CD14-positive monocyte (primary cell): ENCODE measurements at regions not wholly inside any gene's neighbourhood (a gene's known extent, or its start where the extent isn't known, plus 50 kb on each side); places are given as distances from the start of the nearest gene placed in this dataset.

Experiments used
- DNase-seq, 3 donors: peaks; one replicate each; pipeline ENCODE4 v3.0.0-alpha.2; 2011 to 2022
- H2AFZ ChIP-seq: 2 replicates; pipeline ENCODE4 v1.6.0; 2012; ENCODE audit warnings: mild to moderate bottlenecking, low read depth, low read length, inconsistent platforms; ENCODE audit not compliant: insufficient read depth, poor library complexity, severe bottlenecking
- H3K27ac ChIP-seq, 2 donors: 1 replicate in 1 of 2; 2 replicates in 1 of 2; pipeline ENCODE4 v1.5.1; 2012 to 2013; ENCODE audit warnings: low read length in 2 of 2, control low read depth in 1 of 2, inconsistent platforms in 1 of 2, low read depth in 1 of 2, mild to moderate bottlenecking in 1 of 2
- H3K27me3 ChIP-seq, 2 donors: one replicate each; pipeline versions ENCODE4 v1.6.0 to v1.6.1; 2011 to 2013; ENCODE audit warnings: low read length in 2 of 2; ENCODE audit not compliant: control insufficient read depth in 2 of 2, insufficient read depth in 2 of 2
- H3K36me3 ChIP-seq, 2 donors: replicated peaks in 1 of 2; 1 replicate in 1 of 2; 2 replicates in 1 of 2; pipeline versions ENCODE4 v1.5.1 to v1.6.1; 2012 to 2013; ENCODE audit warnings: low read length in 2 of 2, control low read depth in 1 of 2, inconsistent platforms in 1 of 2, mild to moderate bottlenecking in 1 of 2; ENCODE audit not compliant: insufficient read depth in 2 of 2, control insufficient read depth in 1 of 2
- H3K4me1 ChIP-seq, 2 donors: 1 replicate in 1 of 2; 2 replicates in 1 of 2; pipeline versions ENCODE4 v1.5.1 to v1.6.1; 2012 to 2013; ENCODE audit warnings: low read length in 2 of 2, control low read depth in 1 of 2, inconsistent platforms in 1 of 2, mild to moderate bottlenecking in 1 of 2, moderate library complexity in 1 of 2; ENCODE audit not compliant: insufficient read depth in 2 of 2, control insufficient read depth in 1 of 2
- H3K4me2 ChIP-seq: replicated peaks from 2 replicates; pipeline ENCODE3; 2012; ENCODE audit warnings: low read length, moderate library complexity, mild to moderate bottlenecking; ENCODE audit not compliant: poor library complexity, severe bottlenecking; ENCODE audit errors: extremely low read depth
- H3K4me3 ChIP-seq, 3 experiments: fragments of 200-600 bp in 1 of 3; sonication (generic) in 1 of 3; replicated peaks in 1 of 3; 1 replicate in 2 of 3; 2 replicates in 1 of 3; pipeline ENCODE4 v1.5.1; 2011 to 2013; ENCODE audit warnings: low read length in 3 of 3, mild to moderate bottlenecking in 3 of 3, control low read depth in 2 of 3, low read depth in 2 of 3, inconsistent platforms in 1 of 3, moderate library complexity in 1 of 3
- H3K79me2 ChIP-seq: 2 replicates; pipeline ENCODE4 v1.6.0; 2012; ENCODE audit warnings: mild to moderate bottlenecking, control low read depth, inconsistent platforms, low read length, moderate library complexity; ENCODE audit not compliant: insufficient read depth
- H3K9ac ChIP-seq: 2 replicates; pipeline ENCODE4 v1.6.0; 2017; ENCODE audit warnings: low read length, mild to moderate bottlenecking; ENCODE audit not compliant: insufficient read depth, poor library complexity, severe bottlenecking
- H3K9me3 ChIP-seq, 2 donors: replicated peaks in 1 of 2; 1 replicate in 1 of 2; 2 replicates in 1 of 2; pipeline versions ENCODE4 v1.5.1 to v1.6.1; 2012 to 2013; ENCODE audit warnings: low read length in 2 of 2, control low read depth in 1 of 2; ENCODE audit not compliant: control insufficient read depth in 1 of 2, insufficient read depth in 1 of 2
- H4K20me1 ChIP-seq: 2 replicates; pipeline ENCODE4 v1.6.0; 2012; ENCODE audit warnings: mild to moderate bottlenecking, low read length, control low read depth, moderate library complexity; ENCODE audit not compliant: insufficient read depth
- H3K27ac Mint-ChIP-seq, 7 donors: one replicate each; pipeline ENCODE4 v1.8.0; 2020; ENCODE audit warnings: mild to moderate bottlenecking in 7 of 7, mixed read lengths in 7 of 7, moderate library complexity in 6 of 7, inconsistent platforms in 2 of 7
- H3K27me3 Mint-ChIP-seq, 3 donors: one replicate each; pipeline ENCODE4 v1.8.0; 2021 to 2022; ENCODE audit warnings: low read depth in 3 of 3, mild to moderate bottlenecking in 3 of 3, mixed read lengths in 3 of 3, moderate library complexity in 3 of 3, inconsistent platforms in 1 of 3
- H3K36me3 Mint-ChIP-seq, 2 donors: one replicate each; pipeline ENCODE4 v1.8.0; 2020; ENCODE audit warnings: mixed read lengths in 2 of 2, inconsistent platforms in 1 of 2, mild to moderate bottlenecking in 1 of 2
- H3K4me1 Mint-ChIP-seq: one replicate; pipeline ENCODE4 v1.8.0; 2020; ENCODE audit warnings: mild to moderate bottlenecking, mixed read lengths
- H3K4me3 Mint-ChIP-seq, 2 donors: one replicate each; pipeline ENCODE4 v1.8.0; 2020; ENCODE audit warnings: mild to moderate bottlenecking in 2 of 2, mixed read lengths in 2 of 2, moderate library complexity in 1 of 2
- H3K9me3 Mint-ChIP-seq, 7 donors: one replicate each; pipeline ENCODE4 v1.8.0; 2020 to 2022; ENCODE audit warnings: mixed read lengths in 7 of 7, mild to moderate bottlenecking in 6 of 7, moderate library complexity in 6 of 7, inconsistent platforms in 2 of 7
- WGBS: methylation state at CpG from one replicate; pipeline ENCODE4 v1.1.5; 2013; ENCODE audit warnings: missing lambda C conversion rate; ENCODE audit not compliant: insufficient coverage; 5-methylcytosine and 5-hydroxymethylcytosine counted together
- intact Hi-C, 2 donors: fragments of 100-400 bp; cut with micrococcal nuclease; formaldehyde crosslinking; loops; one replicate each; pipeline versions ENCODE4 v1.15.0 to v1.15.1; 2023
- TF ChIP-seq, protein P1 (sequence below): fragments of 200-600 bp; IDR thresholded peaks from one replicate; pipeline ENCODE4 v1.8.0; 2022; ENCODE audit warnings: antibody characterized with exemption, mild to moderate bottlenecking

DNA sequence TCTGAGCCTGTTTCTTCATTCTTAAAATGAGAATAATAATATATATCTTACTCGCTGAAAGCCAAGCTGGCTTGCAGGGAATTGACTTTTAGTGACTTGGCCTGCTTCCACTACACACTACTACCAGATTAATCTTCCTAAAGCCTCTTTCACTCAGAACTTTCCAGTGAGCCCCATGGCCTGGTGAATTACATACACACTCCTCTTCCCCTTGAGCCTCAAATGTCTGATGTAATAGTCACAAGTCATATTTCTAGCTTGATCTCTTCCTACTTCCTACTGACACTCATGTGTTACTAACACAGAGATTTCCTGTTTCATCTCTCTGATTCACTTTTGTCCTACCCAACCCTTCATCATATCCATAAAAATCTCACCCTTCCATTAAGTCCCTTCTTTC is 82.7 kb upstream of the SOX2 start:
- H3K36me3 Mint-ChIP-seq: no peaks in the 10 kb centered on the region
- H3K9ac ChIP-seq: no peak overlapping the region
- no peaks in the 10 kb centered on the region for H4K20me1 ChIP-seq
- H3K27ac ChIP-seq: no peak overlapping the region
- H3K9me3 ChIP-seq: no peaks in the 10 kb centered on the region
- H3K27me3 ChIP-seq: no peaks in the 10 kb centered on the region
- DNase-seq: peak in 1 of 3 donors; percentile 8
- H3K4me1 Mint-ChIP-seq: peaks cover under 1% of the 10 kb centered on the region
- H3K4me2 ChIP-seq: no peak overlapping the region
- H3K4me3 ChIP-seq: no peak overlapping the region
- no peak overlapping the region for H3K4me3 Mint-ChIP-seq
- intact Hi-C loops: no loop called here
- H3K79me2 ChIP-seq: no peaks in the 10 kb centered on the region
- no CpG with 5 or more reads among the region's 1 CpG for WGBS
- no peak overlapping the region for H3K27ac Mint-ChIP-seq
- H3K9me3 Mint-ChIP-seq: peaks cover 0 to 3% (median 0%) of the 10 kb centered on the region in 7 donors
- no peaks in the 10 kb centered on the region for H3K36me3 ChIP-seq
- TF ChIP-seq, protein P1, sequence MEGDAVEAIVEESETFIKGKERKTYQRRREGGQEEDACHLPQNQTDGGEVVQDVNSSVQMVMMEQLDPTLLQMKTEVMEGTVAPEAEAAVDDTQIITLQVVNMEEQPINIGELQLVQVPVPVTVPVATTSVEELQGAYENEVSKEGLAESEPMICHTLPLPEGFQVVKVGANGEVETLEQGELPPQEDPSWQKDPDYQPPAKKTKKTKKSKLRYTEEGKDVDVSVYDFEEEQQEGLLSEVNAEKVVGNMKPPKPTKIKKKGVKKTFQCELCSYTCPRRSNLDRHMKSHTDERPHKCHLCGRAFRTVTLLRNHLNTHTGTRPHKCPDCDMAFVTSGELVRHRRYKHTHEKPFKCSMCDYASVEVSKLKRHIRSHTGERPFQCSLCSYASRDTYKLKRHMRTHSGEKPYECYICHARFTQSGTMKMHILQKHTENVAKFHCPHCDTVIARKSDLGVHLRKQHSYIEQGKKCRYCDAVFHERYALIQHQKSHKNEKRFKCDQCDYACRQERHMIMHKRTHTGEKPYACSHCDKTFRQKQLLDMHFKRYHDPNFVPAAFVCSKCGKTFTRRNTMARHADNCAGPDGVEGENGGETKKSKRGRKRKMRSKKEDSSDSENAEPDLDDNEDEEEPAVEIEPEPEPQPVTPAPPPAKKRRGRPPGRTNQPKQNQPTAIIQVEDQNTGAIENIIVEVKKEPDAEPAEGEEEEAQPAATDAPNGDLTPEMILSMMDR: no peak
- peaks cover 0 to 2% (median 0%) of the 10 kb centered on the region in 3 donors for H3K27me3 Mint-ChIP-seq
- no peaks in the 10 kb centered on the region for H3K4me1 ChIP-seq
- no peak overlapping the region for H2AFZ ChIP-seq

- H3K36me3 Mint-ChIP-seq: no peaks in the 10 kb centered on the region
- Histone ChIP-seq H3K27ac (no peak overlapping the region), H2AFZ (no peak overlapping the region), H3K4me3 (no peak overlapping the region), H3K79me2 (no peaks in the 10 kb centered on the region), H3K4me2 (no peak overlapping the region), H3K9ac (no peak overlapping the region), H3K36me3 (no peaks in the 10 kb centered on the region), H3K27me3 (no peaks in the 10 kb centered on the region), H4K20me1 (no peaks in the 10 kb centered on the region), H3K9me3 (no peaks in the 10 kb centered on the region), H3K4me1 (no peaks in the 10 kb centered on the region)
- no peak overlapping the region for H3K27ac Mint-ChIP-seq
- intact Hi-C loops: no loop called here
- peaks cover 0 to 1% (median 0%) of the 10 kb centered on the region in 7 donors for H3K9me3 Mint-ChIP-seq
- H3K27me3 Mint-ChIP-seq: peaks cover 0 to under 1% (median 0%) of the 10 kb centered on the region in 3 donors
- TF ChIP-seq, protein P1: no peak
- DNase-seq: no peak
- H3K4me3 Mint-ChIP-seq: no peak overlapping the region
- peaks cover 2% of the 10 kb centered on the region for H3K4me1 Mint-ChIP-seq
Observed at GRCh38 chr3:181628384-181628783, 83.3 kb upstream of the SOX2 start.
